Ishikawa (cell line): ENCODE measurements at regions not wholly inside any gene's neighbourhood (a gene's known extent, or its start where the extent isn't known, plus 50 kb on each side); places are given as distances from the start of the nearest gene placed in this dataset.

Source experiments
- CEBPB ChIP-seq: IDR thresholded peaks from 2 replicates; pipeline ENCODE4 v1.6.1; 2012
- CREB1 ChIP-seq: IDR thresholded peaks from 2 replicates; pipeline ENCODE4 v1.6.1; 2012; ENCODE audit warnings: low read depth
- EGR1 ChIP-seq: IDR thresholded peaks from 2 replicates; pipeline ENCODE4 v1.6.1; 2012
- EP300 ChIP-seq: IDR thresholded peaks from 2 replicates; pipeline ENCODE4 v1.6.1; 2012; ENCODE audit warnings: borderline replicate concordance
- FOXM1 ChIP-seq: IDR thresholded peaks from 2 replicates; pipeline ENCODE4 v1.6.1; 2012; ENCODE audit warnings: low read depth, borderline replicate concordance
- NFIC ChIP-seq: IDR thresholded peaks from 2 replicates; pipeline ENCODE4 v1.6.1; 2012
- RAD21 ChIP-seq: IDR thresholded peaks from 2 replicates; pipeline ENCODE4 v1.6.1; 2012; ENCODE audit warnings: low read depth
- REST ChIP-seq: IDR thresholded peaks from 2 replicates; pipeline ENCODE4 v1.6.1; 2012; ENCODE audit warnings: low read depth, mild to moderate bottlenecking
- TAF1 ChIP-seq: IDR thresholded peaks from 2 replicates; pipeline ENCODE4 v1.6.1; 2012; ENCODE audit warnings: low read depth, mild to moderate bottlenecking
- TCF12 ChIP-seq: IDR thresholded peaks from 2 replicates; pipeline ENCODE4 v1.6.1; 2012; ENCODE audit warnings: low read depth
- USF1 ChIP-seq: IDR thresholded peaks from 2 replicates; pipeline ENCODE4 v1.6.1; 2012
- YY1 ChIP-seq: IDR thresholded peaks from 2 replicates; pipeline ENCODE4 v1.6.1; 2012; ENCODE audit warnings: low read depth
- ZBTB7A ChIP-seq: IDR thresholded peaks from 2 replicates; pipeline ENCODE4 v1.6.1; 2012; ENCODE audit warnings: low read depth
- TF ChIP-seq, protein P1 (sequence below): IDR thresholded peaks from 2 replicates; pipeline ENCODE4 v1.6.1; 2012

- TF ChIP-seq TCF12 (no peak), EP300 (no peak), NFIC (no peak), REST (no peak), CREB1 (no peak), CEBPB (no peak), YY1 (no peak), RAD21 (no peak), TAF1 (no peak), EGR1 (no peak), FOXM1 (no peak), USF1 (no peak), ZBTB7A (no peak)
- TF ChIP-seq, protein P1, sequence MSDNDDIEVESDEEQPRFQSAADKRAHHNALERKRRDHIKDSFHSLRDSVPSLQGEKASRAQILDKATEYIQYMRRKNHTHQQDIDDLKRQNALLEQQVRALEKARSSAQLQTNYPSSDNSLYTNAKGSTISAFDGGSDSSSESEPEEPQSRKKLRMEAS = no peak
Measured at GRCh38 chr2:41981417-41981816, 66.4 kb upstream of the PKDCC start.
